HepG2 (cell line): ENCODE measurements at regions not wholly inside any gene's neighbourhood (a gene's known extent, or its start where the extent isn't known, plus 50 kb on each side); places are given as distances from the start of the nearest gene placed in this dataset.
A peak's percentile ranks its signal among the peaks of the same experiment; 100 is the strongest.

Source experiments
- ATAC-seq: fragments of 200-7000 bp; cut with Tn5 transposase; 3 replicates; pipeline ENCODE4 v1.9.1; 2020; ENCODE audit warnings: mild to moderate bottlenecking, moderate library complexity
- BruUV-seq: library from RNA; stranded (reverse); fragments of 400-500 nt; replicated peaks from 2 replicates; lab custom pipeline; 2021; lab: Mats Ljungman, UMichigan
- CTCF ChIA-PET: fragments of 300-600 bp; formaldehyde crosslinking; extraction: SDS; loops from one replicate; lab custom pipeline; 2021; ENCODE audit warnings: low total read pairs, inconsistent platforms, low intra/inter-chr PET ratio; lab: Yijun Ruan, JAX
- POLR2A ChIA-PET: fragments of 350-600 bp; sonication (Branson Sonifier 250); formaldehyde crosslinking; loops from one replicate; lab custom pipeline; 2020; ENCODE audit warnings: antibody characterized with exemption, inconsistent platforms; lab: Yijun Ruan, JAX
- DNase-seq: peaks from one replicate; pipeline ENCODE4 v3.0.0-alpha.2; 2015; ENCODE audit warnings: low spot score
- FAIRE-seq: peaks from 3 replicates; lab custom pipeline; 2011; peaks lifted over from hg19 to GRCh38; lab: Jason Lieb, UNC
- H2AFZ ChIP-seq: one replicate; pipeline ENCODE4 v1.6.1; 2011; ENCODE audit warnings: low read length, inconsistent platforms
- H3K27ac ChIP-seq: fragments of 300-600 bp; 3 replicates; pipeline ENCODE4 v1.8.0; 2011; ENCODE audit warnings: mixed run types, mild to moderate bottlenecking, mixed read lengths, low read length, inconsistent platforms; ENCODE audit not compliant: insufficient read depth; ENCODE audit errors: extremely low read length
- H3K27me3 ChIP-seq, 2 experiments: fragments of 200-600 bp in 1 of 2; 2 replicates in 1 of 2; 3 replicates in 1 of 2; pipeline versions ENCODE4 v1.6.0 to v1.8.0; 2011; ENCODE audit warnings: low read length in 2 of 2, mild to moderate bottlenecking in 2 of 2, moderate library complexity in 2 of 2, inconsistent platforms in 1 of 2; ENCODE audit not compliant: insufficient read depth in 2 of 2, control insufficient read depth in 1 of 2
- H3K36me3 ChIP-seq, 2 experiments: fragments of 200-600 bp in 1 of 2; replicated peaks in 1 of 2; 2 replicates in 1 of 2; 3 replicates in 1 of 2; pipeline versions ENCODE4 v1.5.1 to v1.8.0; 2011; ENCODE audit warnings: low read length in 2 of 2, inconsistent platforms in 1 of 2; ENCODE audit not compliant: insufficient read depth in 2 of 2, control insufficient read depth in 1 of 2
- H3K4me1 ChIP-seq: 2 replicates; pipeline ENCODE4 v1.5.1; 2012; ENCODE audit warnings: low read length, inconsistent platforms; ENCODE audit not compliant: insufficient read depth
- H3K4me2 ChIP-seq: 2 replicates; pipeline ENCODE4 v1.6.0; 2011; ENCODE audit warnings: low read depth, low read length, inconsistent platforms
- H3K4me3 ChIP-seq, 3 experiments: fragments of 200-600 bp in 1 of 3; sonication (generic), shearing (Covaris generic) in 1 of 3; replicated peaks in 1 of 3; 2 replicates each; pipeline ENCODE4 v1.5.1; 2011 to 2016; ENCODE audit warnings: low read length in 3 of 3, inconsistent platforms in 2 of 3, low read depth in 2 of 3, mild to moderate bottlenecking in 2 of 3, control low read depth in 1 of 3, mixed read lengths in 1 of 3; ENCODE audit not compliant: insufficient read depth in 1 of 3
- H3K79me2 ChIP-seq: one replicate; pipeline ENCODE4 v1.6.1; 2011; ENCODE audit warnings: low read length, inconsistent platforms; ENCODE audit not compliant: insufficient read depth
- H3K9ac ChIP-seq: 2 replicates; pipeline ENCODE4 v1.6.0; 2011; ENCODE audit warnings: mild to moderate bottlenecking, low read depth, low read length, inconsistent platforms; ENCODE audit not compliant: insufficient read depth
- H3K9me3 ChIP-seq: 2 replicates; pipeline ENCODE4 v1.5.1; 2012; ENCODE audit warnings: mild to moderate bottlenecking, low read length
- H4K20me1 ChIP-seq: 2 replicates; pipeline ENCODE4 v1.6.0; 2011; ENCODE audit warnings: inconsistent platforms, mild to moderate bottlenecking, low read length, moderate library complexity; ENCODE audit not compliant: insufficient read depth
- ATF7 ChIP-seq, 2 experiments: fragments of 450-650 bp in 1 of 2; sonication (generic) in 1 of 2; formaldehyde crosslinking in 1 of 2; IDR thresholded peaks; 2 replicates each; pipeline versions ENCODE4 v1.4.0 to v1.6.1; 2016 to 2020; ENCODE audit warnings: antibody characterized with exemption in 1 of 2, mild to moderate bottlenecking in 1 of 2, missing genetic modification reagents in 1 of 2
- FOXA1 ChIP-seq, 2 experiments: fragments of 450-650 bp in 1 of 2; sonication (generic) in 1 of 2; formaldehyde crosslinking in 1 of 2; IDR thresholded peaks; 2 replicates each; pipeline versions ENCODE4 v1.4.0 to v1.6.1; 2016 to 2020; ENCODE audit warnings: missing genetic modification reagents in 1 of 2
- FOXP1 ChIP-seq, 2 experiments: fragments of 450-650 bp in 1 of 2; IDR thresholded peaks; 2 replicates each; pipeline ENCODE4 v1.6.1; 2017 to 2018; ENCODE audit warnings: antibody characterized with exemption in 1 of 2
- GTF2F1 ChIP-seq: fragments of 150-350 bp; IDR thresholded peaks from 2 replicates; pipeline ENCODE4 v1.6.1; 2014; ENCODE audit warnings: low read length
- NAIF1 ChIP-seq: sonication (generic); formaldehyde crosslinking; IDR thresholded peaks from 2 replicates; pipeline ENCODE4 v1.5.0; 2020; ENCODE audit warnings: mild to moderate bottlenecking, missing genetic modification reagents, borderline replicate concordance
- RAD51 ChIP-seq: fragments of 450-650 bp; IDR thresholded peaks from 2 replicates; pipeline ENCODE4 v1.6.1; 2016; ENCODE audit warnings: borderline replicate concordance
- RNF2 ChIP-seq: fragments of 450-650 bp; conservative IDR thresholded peaks from 2 replicates; pipeline ENCODE4 v1.6.1; 2016; ENCODE audit warnings: low read depth
- ZFP36L1 ChIP-seq: sonication (generic); formaldehyde crosslinking; IDR thresholded peaks from 2 replicates; pipeline ENCODE4 v1.8.0; 2022; ENCODE audit warnings: mild to moderate bottlenecking, missing genetic modification reagents, moderate library complexity
- ZNF253 ChIP-seq: sonication (generic); formaldehyde crosslinking; IDR thresholded peaks from 2 replicates; pipeline ENCODE4 v1.8.0; 2022; ENCODE audit warnings: mild to moderate bottlenecking, missing genetic modification reagents, borderline replicate concordance
- WGBS: methylation state at CpG from one replicate; pipeline ENCODE4 v1.1.6; 2017; ENCODE audit warnings: low lambda C conversion rate; 5-methylcytosine and 5-hydroxymethylcytosine counted together
- in situ Hi-C: cut with HindIII; loops from 2 replicates; pipeline ENCODE4 v1.10.0; 2017; ENCODE audit warnings: low pct_unique_long_range_greater_than_20kb; ENCODE audit not compliant: extremely low pct_ligation_motif_present
- intact Hi-C: fragments of 100-400 bp; cut with micrococcal nuclease; formaldehyde crosslinking; loops from one replicate; pipeline ENCODE4 v1.10.0; 2022; ENCODE audit not compliant: unreplicated experiment

- in situ Hi-C loops (no loop called here), intact Hi-C loops (no loop called here)
- H3K4me3 ChIP-seq: no peak overlapping the region
- ATAC-seq: no peak
- no peaks in the 10 kb centered on the region for H4K20me1 ChIP-seq
- ChIA-PET CTCF (no interaction called here), POLR2A (no interaction called here)
- no peak overlapping the region for H3K27ac ChIP-seq
- H3K9ac ChIP-seq: no peak overlapping the region
- DNase-seq: no peak
- H3K4me1 ChIP-seq: no peaks in the 10 kb centered on the region
- H3K79me2 ChIP-seq: no peaks in the 10 kb centered on the region
- no peak for FAIRE-seq
- H3K4me2 ChIP-seq: no peak overlapping the region
- no peaks in the 10 kb centered on the region for H3K27me3 ChIP-seq
- H2AFZ ChIP-seq: no peak overlapping the region
- TF ChIP-seq ZNF253 (CRISPR knock-in tag) (no peak), GTF2F1 (no peak), ZFP36L1 (no peak), RAD51 (peak; percentile 24; the same call in 1 of the 2 replicates), ATF7 (IDR thresholded peaks at IDR 0.05) (0 out of 2 replicates have a peak, but pooled peaks have one; percentile 9), ATF7 (CRISPR knock-in tag; IDR thresholded peaks at IDR 0.05) (no peak), RNF2 (no peak), FOXP1 (IDR thresholded peaks at IDR 0.05) (0 out of 2 replicates have a peak, but pooled peaks have one; percentile 28), FOXP1 (CRISPR knock-in tag; IDR thresholded peaks at IDR 0.05) (no peak), NAIF1 (CRISPR knock-in tag) (no peak), FOXA1 (IDR thresholded peaks at IDR 0.05) (0 out of 2 replicates have a peak, but pooled peaks have one; percentile 19), FOXA1 (CRISPR knock-in tag; IDR thresholded peaks at IDR 0.05) (no peak)
- H3K9me3 ChIP-seq: no peaks in the 10 kb centered on the region
- WGBS: under 1% methylated on average over 2 of the region's 2 CpGs
- no peaks in the 10 kb centered on the region for H3K36me3 ChIP-seq
- no TSS peak for BruUV-seq
These were observed 52.4 kb upstream of the SERINC1 start for GRCh38 chr6:122524056-122524455.
